PC-9 (cell line): ENCODE measurements at regions not wholly inside any gene's neighbourhood (a gene's known extent, or its start where the extent isn't known, plus 50 kb on each side); places are given as distances from the start of the nearest gene placed in this dataset.

ENCODE experiments used
- BruUV-seq: library from RNA; stranded (reverse); fragments of 400-500 nt; replicated peaks from 2 replicates; lab custom pipeline; 2021; lab: Mats Ljungman, UMichigan
- CTCF ChIA-PET: fragments of 300-600 bp; sonication (Branson Sonifier 250); formaldehyde crosslinking; loops from one replicate; lab custom pipeline; 2022; ENCODE audit warnings: antibody characterized with exemption; lab: Charles Lee
- POLR2A ChIA-PET: fragments of 300-600 bp; sonication (Branson Sonifier 250); formaldehyde crosslinking; loops from one replicate; lab custom pipeline; 2022; ENCODE audit warnings: antibody characterized with exemption; ENCODE audit not compliant: unreplicated experiment; lab: Charles Lee
- DNase-seq, 2 experiments: peaks; one replicate each; pipeline versions ENCODE4 v3.0.0 to v3.0.0-alpha.2; 2015 to 2022; ENCODE audit warnings: mixed read lengths in 1 of 2
- H2AFZ ChIP-seq: fragments of 200-600 bp; sonication (generic); 2 replicates; pipeline ENCODE4 v1.8.1; 2017; ENCODE audit warnings: antibody characterized with exemption
- H3F3A ChIP-seq: fragments of 200-600 bp; sonication (generic); 2 replicates; pipeline ENCODE4 v1.8.1; 2017; ENCODE audit warnings: antibody characterized with exemption, mild to moderate bottlenecking, low read depth; ENCODE audit not compliant: insufficient read depth
- H3K27ac ChIP-seq: fragments of 200-600 bp; sonication (generic); 2 replicates; pipeline ENCODE4 v1.6.1; 2016; ENCODE audit warnings: mixed run types
- H3K27me3 ChIP-seq: fragments of 200-600 bp; sonication (generic); 2 replicates; pipeline ENCODE4 v1.6.1; 2016; ENCODE audit warnings: low read depth, mixed run types; ENCODE audit not compliant: insufficient read depth
- H3K36me3 ChIP-seq: fragments of 200-600 bp; sonication (generic); 2 replicates; pipeline ENCODE4 v1.6.1; 2016; ENCODE audit warnings: low read depth, mixed run types
- H3K4me1 ChIP-seq: fragments of 200-600 bp; sonication (generic); replicated peaks from 2 replicates; pipeline ENCODE4 v1.6.1; 2016; ENCODE audit warnings: mixed run types; ENCODE audit not compliant: insufficient read depth
- H3K4me2 ChIP-seq: fragments of 200-600 bp; sonication (generic); 2 replicates; pipeline ENCODE4 v1.6.1; 2017; ENCODE audit warnings: mixed run types
- H3K4me3 ChIP-seq: fragments of 200-600 bp; sonication (generic); 2 replicates; pipeline ENCODE4 v1.6.1; 2016; ENCODE audit warnings: mixed run types
- H3K79me2 ChIP-seq: fragments of 200-600 bp; sonication (generic); 2 replicates; pipeline ENCODE4 v1.6.1; 2017; ENCODE audit warnings: low read depth, mixed run types
- H3K9me2 ChIP-seq: fragments of 200-600 bp; sonication (generic); 2 replicates; pipeline ENCODE4 v1.8.1; 2017; ENCODE audit warnings: mild to moderate bottlenecking; ENCODE audit not compliant: insufficient read depth
- H3K9me3 ChIP-seq: fragments of 200-600 bp; sonication (generic); 2 replicates; pipeline ENCODE4 v1.8.1; 2016; ENCODE audit warnings: low read depth; ENCODE audit not compliant: insufficient read depth
- H4K20me1 ChIP-seq: fragments of 200-600 bp; sonication (generic); 2 replicates; pipeline ENCODE4 v1.8.1; 2017; ENCODE audit not compliant: insufficient read depth
- EZH2 ChIP-seq: fragments of 200-600 bp; sonication (generic); IDR thresholded peaks from 2 replicates; pipeline ENCODE4 v1.8.0; 2017; ENCODE audit warnings: antibody characterized with exemption, low read depth
- intact Hi-C: fragments of 100-400 bp; cut with micrococcal nuclease; formaldehyde crosslinking; loops from one replicate; pipeline ENCODE4 v1.10.0; 2022; ENCODE audit not compliant: unreplicated experiment
- TF ChIP-seq, protein P1 (sequence below): fragments of 200-600 bp; sonication (generic); conservative IDR thresholded peaks from 2 replicates; pipeline ENCODE4 v1.6.1; 2017; ENCODE audit warnings: mixed run types, antibody characterized with exemption, mild to moderate bottlenecking, moderate library complexity

DNA sequence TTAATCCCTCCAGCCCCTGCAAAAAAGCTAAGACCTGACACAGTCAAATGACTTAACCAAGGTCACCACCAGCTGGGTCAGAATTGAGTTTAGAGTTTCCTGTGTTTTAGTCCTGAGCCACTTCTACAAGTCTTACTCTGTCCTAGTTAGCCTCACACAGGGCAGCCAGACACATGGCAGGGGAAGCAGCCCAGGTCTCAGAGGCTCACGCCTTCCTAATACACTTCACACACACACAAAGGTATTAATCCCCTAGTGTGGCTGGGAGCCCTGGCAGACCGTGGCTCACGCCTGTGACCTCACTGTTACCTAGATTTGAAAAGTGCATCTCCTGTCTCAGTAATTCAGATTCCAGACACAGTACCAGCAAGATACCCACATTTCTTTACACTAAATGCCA is 77.4 kb upstream of the WWC1 start:
- Histone ChIP-seq H3K9me3 (no peaks in the 10 kb centered on the region), H3K4me2 (no peak overlapping the region), H3K36me3 (no peaks in the 10 kb centered on the region), H3K79me2 (no peaks in the 10 kb centered on the region), H3K27ac (no peak overlapping the region), H2AFZ (no peak overlapping the region), H3K4me3 (no peak overlapping the region), H3K9me2 (no peaks in the 10 kb centered on the region), H3K27me3 (peaks cover 96% of the 10 kb centered on the region), H3F3A (no peaks in the 10 kb centered on the region), H4K20me1 (no peaks in the 10 kb centered on the region; the same call in 1 of the 2 replicates), H3K4me1 (no peaks in the 10 kb centered on the region)
- POLR2A ChIA-PET: no interaction called here
- no TSS peak for BruUV-seq
- no peak for DNase-seq
- CTCF ChIA-PET: no interaction called here
- TF ChIP-seq, protein P1, sequence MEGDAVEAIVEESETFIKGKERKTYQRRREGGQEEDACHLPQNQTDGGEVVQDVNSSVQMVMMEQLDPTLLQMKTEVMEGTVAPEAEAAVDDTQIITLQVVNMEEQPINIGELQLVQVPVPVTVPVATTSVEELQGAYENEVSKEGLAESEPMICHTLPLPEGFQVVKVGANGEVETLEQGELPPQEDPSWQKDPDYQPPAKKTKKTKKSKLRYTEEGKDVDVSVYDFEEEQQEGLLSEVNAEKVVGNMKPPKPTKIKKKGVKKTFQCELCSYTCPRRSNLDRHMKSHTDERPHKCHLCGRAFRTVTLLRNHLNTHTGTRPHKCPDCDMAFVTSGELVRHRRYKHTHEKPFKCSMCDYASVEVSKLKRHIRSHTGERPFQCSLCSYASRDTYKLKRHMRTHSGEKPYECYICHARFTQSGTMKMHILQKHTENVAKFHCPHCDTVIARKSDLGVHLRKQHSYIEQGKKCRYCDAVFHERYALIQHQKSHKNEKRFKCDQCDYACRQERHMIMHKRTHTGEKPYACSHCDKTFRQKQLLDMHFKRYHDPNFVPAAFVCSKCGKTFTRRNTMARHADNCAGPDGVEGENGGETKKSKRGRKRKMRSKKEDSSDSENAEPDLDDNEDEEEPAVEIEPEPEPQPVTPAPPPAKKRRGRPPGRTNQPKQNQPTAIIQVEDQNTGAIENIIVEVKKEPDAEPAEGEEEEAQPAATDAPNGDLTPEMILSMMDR: no peak
- TF ChIP-seq EZH2: no peak
- intact Hi-C loops: loop anchor here (10.0 kb wide), 2 partner anchors 169 to 489 kb away; no protein-coding TSS in a partner anchor

GRCh38 chr5:168214886-168215285 is 76.6 kb upstream of the WWC1 start:
- Histone ChIP-seq H3K4me1 (no peaks in the 10 kb centered on the region), H4K20me1 (no peaks in the 10 kb centered on the region; the same call in 1 of the 2 replicates), H3K36me3 (no peaks in the 10 kb centered on the region), H3K79me2 (no peaks in the 10 kb centered on the region), H3K9me2 (no peaks in the 10 kb centered on the region), H3K9me3 (no peaks in the 10 kb centered on the region), H3K4me3 (no peak overlapping the region), H3K27me3 (peaks cover 87% of the 10 kb centered on the region), H3K27ac (no peak overlapping the region), H3K4me2 (no peak overlapping the region), H3F3A (no peaks in the 10 kb centered on the region), H2AFZ (no peak overlapping the region)
- intact Hi-C loops: loop anchor here (10.0 kb wide), 2 partner anchors 170 to 490 kb away; no protein-coding TSS in a partner anchor
- BruUV-seq: no TSS peak
- TF ChIP-seq, protein P1: no peak
- no peak for TF ChIP-seq EZH2
- ChIA-PET CTCF (no interaction called here), POLR2A (no interaction called here)
- DNase-seq: no peak

DNA sequence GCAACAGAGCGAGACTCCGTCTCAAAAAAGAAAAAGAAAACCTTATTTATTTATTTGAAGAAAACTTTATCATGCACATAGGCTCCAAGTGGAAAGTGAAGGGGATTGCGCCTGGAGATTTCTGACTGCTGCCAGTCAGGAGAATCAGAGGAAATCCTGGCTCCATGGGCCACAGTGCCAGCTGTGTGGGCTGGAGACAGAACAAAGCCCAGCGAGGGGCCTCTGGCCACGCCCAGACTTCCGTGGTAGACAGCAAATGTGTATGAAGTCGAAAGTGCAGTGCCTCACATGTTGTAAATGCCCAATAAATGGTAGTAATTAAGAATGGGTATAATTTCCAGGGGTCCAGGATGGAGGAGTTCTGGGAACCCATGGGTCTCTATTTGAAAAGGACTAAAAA is 75.8 kb upstream of the WWC1 start:
- Histone ChIP-seq H3K4me3 (no peak overlapping the region), H3K36me3 (no peaks in the 10 kb centered on the region), H3K4me2 (no peak overlapping the region), H3K4me1 (no peaks in the 10 kb centered on the region), H2AFZ (no peak overlapping the region), H3K9me2 (no peaks in the 10 kb centered on the region), H3F3A (no peaks in the 10 kb centered on the region), H4K20me1 (no peaks in the 10 kb centered on the region; the same call in 1 of the 2 replicates), H3K27ac (no peak overlapping the region), H3K27me3 (peaks cover 83% of the 10 kb centered on the region), H3K79me2 (no peaks in the 10 kb centered on the region), H3K9me3 (no peaks in the 10 kb centered on the region)
- intact Hi-C loops: loop anchor here (10.0 kb wide), 2 partner anchors 171 to 491 kb away; no protein-coding TSS in a partner anchor
- no peak for DNase-seq
- no peak for TF ChIP-seq EZH2
- TF ChIP-seq, protein P1: no peak
- no TSS peak for BruUV-seq
- ChIA-PET POLR2A (no interaction called here), CTCF (no interaction called here)
